Astrocyte (in vitro differentiated cells and primary cell): ENCODE measurements at regions not wholly inside any gene's neighbourhood (a gene's known extent, or its start where the extent isn't known, plus 50 kb on each side); places are given as distances from the start of the nearest gene placed in this dataset.

Source experiments
- CTCF ChIP-seq: IDR thresholded peaks from 2 replicates; pipeline ENCODE4 v1.5.1; 2011; ENCODE audit warnings: low read depth, mild to moderate bottlenecking, inconsistent platforms, low read length, moderate library complexity; ENCODE audit not compliant: insufficient read depth
- EZH2 ChIP-seq: IDR thresholded peaks from 2 replicates; pipeline ENCODE4 v1.6.1; 2012; ENCODE audit warnings: mild to moderate bottlenecking, low read length, inconsistent platforms; ENCODE audit not compliant: insufficient read depth

GRCh38 chr5:74519161-74519571 is 121.4 kb downstream of the ENC1 start:
- TF ChIP-seq CTCF = no peak
- TF ChIP-seq EZH2 = no peak
